IMR-90 (cell line): ENCODE measurements at regions not wholly inside any gene's neighbourhood (a gene's known extent, or its start where the extent isn't known, plus 50 kb on each side); places are given as distances from the start of the nearest gene placed in this dataset.

ENCODE experiments used
- MAZ ChIP-seq: IDR thresholded peaks from 2 replicates; pipeline ENCODE4 v1.6.1; 2012; ENCODE audit warnings: low read depth, mild to moderate bottlenecking, low read length, improper control_type of control experiment, moderate library complexity, borderline replicate concordance
- MXI1 ChIP-seq: IDR thresholded peaks from 2 replicates; pipeline ENCODE4 v1.6.1; 2012; ENCODE audit warnings: low read depth, mild to moderate bottlenecking, low read length, moderate library complexity, borderline replicate concordance
- POLR2A ChIP-seq: IDR thresholded peaks from 2 replicates; pipeline ENCODE4 v1.6.1; 2012; ENCODE audit warnings: mild to moderate bottlenecking, low read depth, low read length
- RAD21 ChIP-seq: IDR thresholded peaks from 2 replicates; pipeline ENCODE4 v1.6.1; 2012; ENCODE audit warnings: low read length, improper control_type of control experiment
- RCOR1 ChIP-seq: IDR thresholded peaks from 2 replicates; pipeline ENCODE4 v1.6.1; 2012; ENCODE audit warnings: mild to moderate bottlenecking, low read length, improper control_type of control experiment; ENCODE audit not compliant: insufficient replicate concordance
- RFX5 ChIP-seq: IDR thresholded peaks from 2 replicates; pipeline ENCODE4 v1.8.0; 2012; ENCODE audit warnings: low read depth, mild to moderate bottlenecking, low read length, moderate library complexity
- SMC3 ChIP-seq: fragments of 150-350 bp; IDR thresholded peaks from 2 replicates; pipeline ENCODE4 v1.6.1; 2016; ENCODE audit warnings: low read depth, mild to moderate bottlenecking, antibody characterized with exemption, low read length, moderate library complexity
- TF ChIP-seq, protein P1 (sequence below): conservative IDR thresholded peaks from 2 replicates; pipeline ENCODE4 v1.5.1; 2012; ENCODE audit warnings: mild to moderate bottlenecking, low read depth, low read length, improper control_type of control experiment
- TF ChIP-seq, protein P2 (sequence below): fragments of 150-350 bp; IDR thresholded peaks from 2 replicates; pipeline ENCODE4 v1.6.1; 2017; ENCODE audit warnings: mild to moderate bottlenecking, antibody characterized with exemption, low read length, low read depth

DNA sequence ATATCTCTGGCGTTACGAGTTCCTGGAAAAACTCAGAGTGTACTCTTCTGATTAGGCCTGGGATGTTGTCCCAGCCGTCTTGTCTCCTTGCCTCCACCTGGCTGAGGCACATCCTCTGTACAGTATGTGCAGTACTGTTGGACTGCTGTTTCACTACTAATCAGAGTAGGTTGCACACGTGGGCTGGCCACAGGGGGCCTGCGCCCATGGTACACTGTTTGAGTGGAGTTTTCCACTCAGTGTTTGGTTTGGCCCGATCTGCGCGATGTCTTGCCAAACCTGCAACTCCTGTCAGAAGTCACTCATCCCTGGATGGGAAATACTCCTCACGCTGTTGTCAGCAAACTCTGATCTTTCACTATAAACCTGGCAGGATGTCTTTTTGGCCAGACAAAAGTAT lies 189.6 kb upstream of the CSNK1A1L start:
- TF ChIP-seq, protein P1, sequence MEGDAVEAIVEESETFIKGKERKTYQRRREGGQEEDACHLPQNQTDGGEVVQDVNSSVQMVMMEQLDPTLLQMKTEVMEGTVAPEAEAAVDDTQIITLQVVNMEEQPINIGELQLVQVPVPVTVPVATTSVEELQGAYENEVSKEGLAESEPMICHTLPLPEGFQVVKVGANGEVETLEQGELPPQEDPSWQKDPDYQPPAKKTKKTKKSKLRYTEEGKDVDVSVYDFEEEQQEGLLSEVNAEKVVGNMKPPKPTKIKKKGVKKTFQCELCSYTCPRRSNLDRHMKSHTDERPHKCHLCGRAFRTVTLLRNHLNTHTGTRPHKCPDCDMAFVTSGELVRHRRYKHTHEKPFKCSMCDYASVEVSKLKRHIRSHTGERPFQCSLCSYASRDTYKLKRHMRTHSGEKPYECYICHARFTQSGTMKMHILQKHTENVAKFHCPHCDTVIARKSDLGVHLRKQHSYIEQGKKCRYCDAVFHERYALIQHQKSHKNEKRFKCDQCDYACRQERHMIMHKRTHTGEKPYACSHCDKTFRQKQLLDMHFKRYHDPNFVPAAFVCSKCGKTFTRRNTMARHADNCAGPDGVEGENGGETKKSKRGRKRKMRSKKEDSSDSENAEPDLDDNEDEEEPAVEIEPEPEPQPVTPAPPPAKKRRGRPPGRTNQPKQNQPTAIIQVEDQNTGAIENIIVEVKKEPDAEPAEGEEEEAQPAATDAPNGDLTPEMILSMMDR = no peak
- TF ChIP-seq POLR2A (no peak), MAZ (no peak), RAD21 (no peak), SMC3 (no peak), RFX5 (no peak), RCOR1 (no peak), MXI1 (no peak)
- TF ChIP-seq, protein P2, sequence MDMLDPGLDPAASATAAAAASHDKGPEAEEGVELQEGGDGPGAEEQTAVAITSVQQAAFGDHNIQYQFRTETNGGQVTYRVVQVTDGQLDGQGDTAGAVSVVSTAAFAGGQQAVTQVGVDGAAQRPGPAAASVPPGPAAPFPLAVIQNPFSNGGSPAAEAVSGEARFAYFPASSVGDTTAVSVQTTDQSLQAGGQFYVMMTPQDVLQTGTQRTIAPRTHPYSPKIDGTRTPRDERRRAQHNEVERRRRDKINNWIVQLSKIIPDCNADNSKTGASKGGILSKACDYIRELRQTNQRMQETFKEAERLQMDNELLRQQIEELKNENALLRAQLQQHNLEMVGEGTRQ = no peak
